Adrenal gland (tissue), 9 donors: ENCODE measurements at regions not wholly inside any gene's neighbourhood (a gene's known extent, or its start where the extent isn't known, plus 50 kb on each side); places are given as distances from the start of the nearest gene placed in this dataset.

Experiments used
- DNase-seq, 7 donors: peaks; one replicate each; pipeline ENCODE4 v3.0.0-alpha.2; 2019 to 2020
- H3K27ac ChIP-seq, 5 donors: fragments of 200-600 bp; sonication (generic) in 4 of 5; 1 replicate in 3 of 5; 2 replicates in 2 of 5; pipeline versions ENCODE4 v1.5.1 to v1.8.0; 2016 to 2020; ENCODE audit warnings: mild to moderate bottlenecking in 1 of 5
- H3K27me3 ChIP-seq: fragments of 200-600 bp; 2 replicates; pipeline ENCODE4 v1.8.0; 2021
- H3K36me3 ChIP-seq, 2 donors: fragments of 200-600 bp; replicated peaks in 1 of 2; 1 replicate in 1 of 2; 2 replicates in 1 of 2; pipeline versions ENCODE4 v1.5.1 to v1.8.0; 2018 to 2022
- H3K4me1 ChIP-seq, 2 donors: fragments of 200-600 bp; replicated peaks in 1 of 2; 1 replicate in 1 of 2; 2 replicates in 1 of 2; pipeline versions ENCODE4 v1.5.1 to v1.8.0; 2018 to 2021
- H3K4me3 ChIP-seq, 4 donors: fragments of 200-600 bp; sonication (generic) in 3 of 4; one replicate each; pipeline ENCODE4 v1.5.1; 2016 to 2018
- H3K9me3 ChIP-seq, 3 donors: fragments of 200-600 bp; sonication (generic) in 1 of 3; replicated peaks in 1 of 3; 1 replicate in 2 of 3; 2 replicates in 1 of 3; pipeline versions ENCODE4 v1.5.1 to v1.8.0; 2016 to 2021
- CTCF ChIP-seq, 6 experiments: fragments of 450-650 bp in 4 of 6; fragments of 200-600 bp in 2 of 6; sonication (generic) in 1 of 6; IDR thresholded peaks; 1 replicate in 5 of 6; 2 replicates in 1 of 6; pipeline versions ENCODE4 v1.5.1 to v1.8.0; 2016 to 2021; ENCODE audit warnings: antibody characterized with exemption in 6 of 6, mild to moderate bottlenecking in 2 of 6, moderate library complexity in 1 of 6
- POLR2A ChIP-seq, 2 donors: fragments of 450-650 bp; IDR thresholded peaks; one replicate each; pipeline ENCODE4 v1.6.1; 2017; ENCODE audit warnings: antibody characterized with exemption in 2 of 2, mild to moderate bottlenecking in 2 of 2, moderate library complexity in 1 of 2
- WGBS, 4 donors: extraction: QIAGEN DNeasy Blood & Tissue Kit in 2 of 4; methylation state at CpG; one replicate each; pipeline versions ENCODE4 v1.1.5 to v1.1.7; 2013 to 2017; 5-methylcytosine and 5-hydroxymethylcytosine counted together
- intact Hi-C, 2 donors: fragments of 100-400 bp; cut with DNase I; formaldehyde crosslinking; loops; one replicate each; pipeline versions ENCODE4 v1.14.1 to v1.15.0; 2022 to 2023
- donor health status: healthy with polysubstance abuse.
- donor health status: Bipolar disorder and iron deficiency.
- donor health status: DM: yes; HTN: yes; CAD: no.
- donor health status: DM: no; HTN: no; CAD: no.
- donor health status: DM: no; HTN: no; CAD: no.

- H3K36me3 ChIP-seq = no peaks in the 10 kb centered on the region
- intact Hi-C loops = no loop called here
- H3K9me3 ChIP-seq = no peaks in the 10 kb centered on the region
- H3K4me3 ChIP-seq = no peak overlapping the region
- DNase-seq = no peak
- no peaks in the 10 kb centered on the region for H3K27me3 ChIP-seq
- no peaks in the 10 kb centered on the region for H3K4me1 ChIP-seq
- 57 to 70% (median 63%) methylated on average over 2 of the region's 2 CpGs for WGBS, 4 donors
- H3K27ac ChIP-seq = no peak overlapping the region
- no peak for TF ChIP-seq CTCF (IDR thresholded peaks at IDR 0.05)
- no peak for TF ChIP-seq POLR2A (IDR thresholded peaks at IDR 0.05)
Observed at GRCh38 chr12:17104801-17105200, 498.8 kb upstream of the LMO3 start.

- Histone ChIP-seq H3K36me3 (no peaks in the 10 kb centered on the region), H3K27ac (no peak overlapping the region), H3K9me3 (no peaks in the 10 kb centered on the region), H3K4me1 (no peaks in the 10 kb centered on the region), H3K27me3 (no peaks in the 10 kb centered on the region), H3K4me3 (no peak overlapping the region)
- WGBS, 4 donors = 71 to 79% (median 76%) methylated on average over 11 of the region's 11 CpGs
- DNase-seq = no peak
- intact Hi-C loops = no loop called here
- TF ChIP-seq CTCF (IDR thresholded peaks at IDR 0.05) (no peak), POLR2A (IDR thresholded peaks at IDR 0.05) (no peak)
Observed at GRCh38 chr12:17097674-17098073, 491.7 kb upstream of the LMO3 start.

- Histone ChIP-seq H3K27me3 (no peaks in the 10 kb centered on the region), H3K4me3 (no peak overlapping the region), H3K27ac (no peak overlapping the region), H3K4me1 (no peaks in the 10 kb centered on the region), H3K9me3 (peaks cover 0 to 12% (median 5%) of the 10 kb centered on the region in 3 donors), H3K36me3 (no peaks in the 10 kb centered on the region)
- intact Hi-C loops = no loop called here
- TF ChIP-seq POLR2A (IDR thresholded peaks at IDR 0.05) = no peak
- no peak for TF ChIP-seq CTCF (IDR thresholded peaks at IDR 0.05)
- no peak for DNase-seq
Observed at GRCh38 chr12:17084831-17085230, 478.9 kb upstream of the LMO3 start.

GRCh38 chr12:17079251-17079909, 473.4 kb upstream of the LMO3 start:
- intact Hi-C loops = no loop called here
- 86 to 93% (median 88%) methylated on average over 4 of the region's 4 CpGs for WGBS, 4 donors
- Histone ChIP-seq H3K9me3 (no peaks in the 10 kb centered on the region), H3K36me3 (no peaks in the 10 kb centered on the region), H3K4me1 (no peaks in the 10 kb centered on the region), H3K27ac (no peak overlapping the region), H3K4me3 (no peak overlapping the region), H3K27me3 (no peaks in the 10 kb centered on the region)
- no peak for DNase-seq
- TF ChIP-seq POLR2A (IDR thresholded peaks at IDR 0.05) (no peak), CTCF (IDR thresholded peaks at IDR 0.05) (no peak)
